ENCODE measurements at regions not wholly inside any gene's neighbourhood (a gene's known extent, or its start where the extent isn't known, plus 50 kb on each side); places are given as distances from the start of the nearest gene placed in this dataset.

GRCh38 chr17:77894126-77894956 is 64.2 kb upstream of the TNRC6C start:
- no peak overlapping the region for H3K4me3 ChIP-seq (ENCODE audit: low read length)
- no peaks in the 10 kb centered on the region for H3K36me3 Mint-ChIP-seq (ENCODE audit: low read depth)
- no peaks in the 10 kb centered on the region for H3K27me3 Mint-ChIP-seq
- H3K27me3 ChIP-seq (ENCODE audit: control insufficient read depth in 1 of 2, insufficient read depth in 2 of 2, low read length in 2 of 2), result no peaks in the 10 kb centered on the region
- intact Hi-C loops (cut with DNase I, micrococcal nuclease), result loop anchor here in 1 of 2 experiments (5.0 kb wide), 1 partner anchor 537 kb away; no protein-coding TSS in a partner anchor
- ATAC-seq (ENCODE audit: poor library complexity) (no peak), DNase-seq (no peak)
- no peak overlapping the region for H3K27ac Mint-ChIP-seq
- H3K9me3 Mint-ChIP-seq, result no peaks in the 10 kb centered on the region
- no peak for TF ChIP-seq CTCF (IDR thresholded peaks at IDR 0.05)
- H3K4me3 Mint-ChIP-seq, result no peak overlapping the region
- ChIA-PET CTCF (no interaction called here), POLR2A (interaction anchor here (1.1 to 3.9 kb wide), 2 partner anchors 64 to 312 kb away, joined by 4 to 15 read pairs; partner anchors contain the start of gene TNRC6C)
- no peaks in the 10 kb centered on the region for H3K36me3 ChIP-seq (ENCODE audit: insufficient read depth, low read length)
- peaks cover 6% of the 10 kb centered on the region for H3K4me1 Mint-ChIP-seq (ENCODE audit: low read depth)
- H3K9me3 ChIP-seq (ENCODE audit: control insufficient read depth in 1 of 2, insufficient read depth in 1 of 2, low read length in 2 of 2), result no peaks in the 10 kb centered on the region
- H3K27ac ChIP-seq (ENCODE audit: low read depth in 1 of 2, low read length in 2 of 2), result no peak overlapping the region
- H3K4me1 ChIP-seq (ENCODE audit: insufficient read depth, low read length), result peaks cover 19% of the 10 kb centered on the region

GRCh38 chr17:77897741-77898301 is 60.7 kb upstream of the TNRC6C start:
- DNase-seq, result no peak
- ChIA-PET CTCF (no interaction called here), POLR2A (interaction anchor here (1.4 kb wide), 1 partner anchor 60 kb away, joined by 4 read pairs; the partner anchor contains the start of gene TNRC6C)
- Mint-ChIP-seq H3K27ac (no peak overlapping the region), H3K36me3 (ENCODE audit: low read depth) (no peaks in the 10 kb centered on the region), H3K9me3 (no peaks in the 10 kb centered on the region), H3K4me3 (no peak overlapping the region), H3K27me3 (no peaks in the 10 kb centered on the region), H3K4me1 (ENCODE audit: low read depth) (peaks cover 6% of the 10 kb centered on the region)
- no peak overlapping the region for H3K4me3 ChIP-seq (ENCODE audit: low read length)
- no peak overlapping the region for H3K27ac ChIP-seq (ENCODE audit: low read depth in 1 of 2, low read length in 2 of 2)
- no peaks in the 10 kb centered on the region for H3K9me3 ChIP-seq (ENCODE audit: control insufficient read depth in 1 of 2, insufficient read depth in 1 of 2, low read length in 2 of 2)
- H3K36me3 ChIP-seq (ENCODE audit: insufficient read depth, low read length), result no peaks in the 10 kb centered on the region
- no peak for ATAC-seq (ENCODE audit: poor library complexity)
- intact Hi-C loops (cut with DNase I, micrococcal nuclease), result loop anchor here in 1 of 2 experiments (5.0 kb wide), 1 partner anchor 49 kb away; no protein-coding TSS in a partner anchor
- peaks cover 15% of the 10 kb centered on the region for H3K4me1 ChIP-seq (ENCODE audit: insufficient read depth, low read length)
- H3K27me3 ChIP-seq (ENCODE audit: control insufficient read depth in 1 of 2, insufficient read depth in 2 of 2, low read length in 2 of 2), result no peaks in the 10 kb centered on the region
- no peak for TF ChIP-seq CTCF (IDR thresholded peaks at IDR 0.05)

GRCh38 chr17:77898521-77899434 is 59.7 kb upstream of the TNRC6C start:
- no peaks in the 10 kb centered on the region for H3K9me3 Mint-ChIP-seq
- CTCF ChIA-PET, result no interaction called here

More at GRCh38 chr17:77898521-77899434, 59.7 kb upstream of the TNRC6C start:
- Histone ChIP-seq H3K36me3 (ENCODE audit: insufficient read depth, low read length) (no peaks in the 10 kb centered on the region), H3K27ac (ENCODE audit: low read depth in 1 of 2, low read length in 2 of 2) (no peak overlapping the region), H3K27me3 (ENCODE audit: control insufficient read depth in 1 of 2, insufficient read depth in 2 of 2, low read length in 2 of 2) (no peaks in the 10 kb centered on the region), H3K9me3 (ENCODE audit: control insufficient read depth in 1 of 2, insufficient read depth in 1 of 2, low read length in 2 of 2) (no peaks in the 10 kb centered on the region), H3K4me3 (ENCODE audit: low read length) (no peak overlapping the region), H3K4me1 (ENCODE audit: insufficient read depth, low read length) (peaks cover 9% of the 10 kb centered on the region)
- DNase-seq (no peak), ATAC-seq (ENCODE audit: poor library complexity) (no peak)
- Mint-ChIP-seq H3K4me1 (ENCODE audit: low read depth) (peaks cover 6% of the 10 kb centered on the region), H3K36me3 (ENCODE audit: low read depth) (no peaks in the 10 kb centered on the region), H3K27ac (no peak overlapping the region), H3K27me3 (no peaks in the 10 kb centered on the region), H3K4me3 (no peak overlapping the region)
- TF ChIP-seq CTCF (IDR thresholded peaks at IDR 0.05), result no peak
- intact Hi-C loops (cut with DNase I, micrococcal nuclease), result loop anchor here in 1 of 2 experiments (5.0 kb wide), 1 partner anchor 49 kb away; no protein-coding TSS in a partner anchor
- POLR2A ChIA-PET, result interaction anchor here (1.4 kb wide), 1 partner anchor 59 kb away, joined by 4 read pairs; the partner anchor contains the start of gene TNRC6C
